NCI-H524 treated with DMSO at 0.1 percent for 48 hours (cell line): ENCODE measurements at regions not wholly inside any gene's neighbourhood (a gene's known extent, or its start where the extent isn't known, plus 50 kb on each side); places are given as distances from the start of the nearest gene placed in this dataset.

ENCODE experiments used
- DNase-seq: peaks from one replicate; lab custom pipeline; 2025; lab: John Stamatoyannopoulos, UW

GRCh38 chr2:88283886-88284592 lies 113.9 kb downstream of the THNSL2 start:
- DNase-seq = no peak

- DNase-seq = no peak
These were observed 111.4 kb downstream of the THNSL2 start for GRCh38 chr2:88281302-88282217.

GRCh38 chr2:88269836-88270235 lies 99.7 kb downstream of the THNSL2 start:
- DNase-seq = no peak

GRCh38 chr2:88265352-88266303 lies 95.5 kb downstream of the THNSL2 start:
- DNase-seq = no peak

GRCh38 chr2:88263861-88264260 lies 93.7 kb downstream of the THNSL2 start:
- DNase-seq = no peak

GRCh38 chr2:88261725-88262124 lies 91.6 kb downstream of the THNSL2 start:
- no peak for DNase-seq

- no peak for DNase-seq
These were observed 88.1 kb downstream of the THNSL2 start for GRCh38 chr2:88258208-88258607.

- DNase-seq = no peak
These were observed 84.4 kb downstream of the THNSL2 start for GRCh38 chr2:88254437-88255091.

GRCh38 chr2:88253997-88254396 lies 83.9 kb downstream of the THNSL2 start:
- no peak for DNase-seq

GRCh38 chr2:88253375-88253774 lies 83.2 kb downstream of the THNSL2 start:
- no peak for DNase-seq

- DNase-seq = no peak
These were observed 82.5 kb downstream of the THNSL2 start for GRCh38 chr2:88252646-88253045.

- no peak for DNase-seq
These were observed 82.0 kb downstream of the THNSL2 start for GRCh38 chr2:88252111-88252510.

GRCh38 chr2:88250404-88250803 lies 80.3 kb downstream of the THNSL2 start:
- no peak for DNase-seq

- no peak for DNase-seq
These were observed 78.2 kb downstream of the THNSL2 start for GRCh38 chr2:88248280-88248828.

- DNase-seq = no peak
These were observed 77.4 kb downstream of the THNSL2 start for GRCh38 chr2:88247531-88247930.

GRCh38 chr2:88245109-88245508 lies 75.0 kb downstream of the THNSL2 start:
- DNase-seq = no peak

GRCh38 chr2:88239781-88240180 lies 69.6 kb downstream of the THNSL2 start:
- DNase-seq = no peak

GRCh38 chr2:88236666-88237065 lies 66.5 kb downstream of the THNSL2 start:
- no peak for DNase-seq
